ENCODE measurements at regions not wholly inside any gene's neighbourhood (a gene's known extent, or its start where the extent isn't known, plus 50 kb on each side); places are given as distances from the start of the nearest gene placed in this dataset.

DNA sequence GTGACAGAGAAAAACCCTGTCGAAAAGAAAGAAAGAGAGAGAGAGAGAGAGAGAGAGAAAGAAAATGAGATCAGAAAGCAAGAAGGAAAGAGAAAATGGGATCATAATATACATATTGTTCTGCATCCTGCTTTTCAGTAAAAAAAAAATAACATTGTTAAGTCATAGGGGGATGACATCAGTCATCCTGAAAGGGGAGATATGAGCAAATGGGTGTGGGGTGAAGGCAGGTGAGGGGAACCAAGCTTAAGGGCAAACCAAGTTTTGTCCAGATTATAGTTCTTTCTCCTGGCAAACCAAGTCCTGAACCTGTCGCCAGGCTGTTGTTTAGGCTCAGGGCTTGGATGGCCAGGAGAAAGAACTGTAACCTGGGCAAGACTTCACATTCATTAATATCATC lies 92.6 kb upstream of the TMTC4 start:
- ChIA-PET POLR2A (ENCODE audit: partially characterized antibody) (no interaction called here), CTCF (ENCODE audit: partially characterized antibody) (interaction anchor here (0.7 to 1.4 kb wide), 3 partner anchors 9 to 416 kb away, joined by 3 to 4 read pairs (median 3); no protein-coding TSS in a partner anchor)
- Histone ChIP-seq H3K9me3 (ENCODE audit: insufficient read depth in 2 of 2, low read depth in 1 of 2, low read length in 1 of 2) (peaks cover 2% of the 10 kb centered on the region in 2 experiments; a peak in 2 of 4 replicates), H3K23me2 (ENCODE audit: low read depth, low read length) (no peaks in the 10 kb centered on the region), H3K4me1 (replicated peaks in 1 of 4; ENCODE audit: control insufficient read depth in 3 of 4, insufficient read depth in 4 of 4, low read length in 3 of 4) (no peaks in the 10 kb centered on the region), H3K27me3 (replicated peaks in 1 of 4; ENCODE audit: control insufficient read depth in 3 of 4, extremely low read depth in 1 of 4, insufficient read depth in 3 of 4, low read length in 3 of 4) (no peaks in the 10 kb centered on the region), H3K18ac (ENCODE audit: extremely low read depth, low read length) (no peak overlapping the region), H3K23ac (ENCODE audit: insufficient read length) (no peak overlapping the region), H2AFZ (ENCODE audit: low read length) (no peak overlapping the region), H3K79me2 (ENCODE audit: control insufficient read depth in 1 of 2, insufficient read depth in 2 of 2, low read length in 2 of 2) (no peaks in the 10 kb centered on the region), H4K5ac (ENCODE audit: insufficient read length, low read depth, low read length) (no peak overlapping the region), H3K36me3 (ENCODE audit: control insufficient read depth in 2 of 4, insufficient read depth in 4 of 4, low read length in 3 of 4) (no peaks in the 10 kb centered on the region), H3K4me3 (ENCODE audit: extremely low read depth in 1 of 4, insufficient read depth in 2 of 4, low read depth in 3 of 4, low read length in 4 of 4) (no peak overlapping the region), H2AK5ac (ENCODE audit: low read depth, low read length) (no peak overlapping the region), H3K79me1 (ENCODE audit: low read depth, low read length) (no peaks in the 10 kb centered on the region), H4K8ac (ENCODE audit: extremely low read depth, insufficient read depth, low read length) (no peak overlapping the region), H4K20me1 (replicated peaks in 1 of 2; ENCODE audit: control insufficient read depth in 1 of 2, insufficient read depth in 2 of 2, low read length in 2 of 2) (no peaks in the 10 kb centered on the region), H3K27ac (ENCODE audit: low read depth, low read length) (no peak overlapping the region), H3K9ac (replicated peaks in 1 of 4; ENCODE audit: extremely low read depth in 1 of 4, low read depth in 3 of 4, low read length in 3 of 4) (no peak overlapping the region), H2BK12ac (ENCODE audit: low read depth, low read length) (no peak overlapping the region), H2BK5ac (ENCODE audit: low read depth, low read length) (no peak overlapping the region), H3K14ac (ENCODE audit: insufficient read length) (no peak overlapping the region), H2BK120ac (replicated peaks; ENCODE audit: low read depth, low read length) (no peak overlapping the region), H3K4me2 (ENCODE audit: insufficient read depth in 1 of 2, low read depth in 2 of 2, low read length in 2 of 2) (no peak overlapping the region), H4K91ac (replicated peaks; ENCODE audit: insufficient read length, low read length) (no peak overlapping the region), H2BK15ac (ENCODE audit: low read length) (no peak overlapping the region), H3K56ac (replicated peaks; ENCODE audit: insufficient read length, low read depth, low read length) (no peak overlapping the region), H3K4ac (replicated peaks; ENCODE audit: insufficient read length, low read depth, low read length) (no peak overlapping the region), H2BK20ac (ENCODE audit: low read length) (no peak overlapping the region)
- TF ChIP-seq, protein P1, sequence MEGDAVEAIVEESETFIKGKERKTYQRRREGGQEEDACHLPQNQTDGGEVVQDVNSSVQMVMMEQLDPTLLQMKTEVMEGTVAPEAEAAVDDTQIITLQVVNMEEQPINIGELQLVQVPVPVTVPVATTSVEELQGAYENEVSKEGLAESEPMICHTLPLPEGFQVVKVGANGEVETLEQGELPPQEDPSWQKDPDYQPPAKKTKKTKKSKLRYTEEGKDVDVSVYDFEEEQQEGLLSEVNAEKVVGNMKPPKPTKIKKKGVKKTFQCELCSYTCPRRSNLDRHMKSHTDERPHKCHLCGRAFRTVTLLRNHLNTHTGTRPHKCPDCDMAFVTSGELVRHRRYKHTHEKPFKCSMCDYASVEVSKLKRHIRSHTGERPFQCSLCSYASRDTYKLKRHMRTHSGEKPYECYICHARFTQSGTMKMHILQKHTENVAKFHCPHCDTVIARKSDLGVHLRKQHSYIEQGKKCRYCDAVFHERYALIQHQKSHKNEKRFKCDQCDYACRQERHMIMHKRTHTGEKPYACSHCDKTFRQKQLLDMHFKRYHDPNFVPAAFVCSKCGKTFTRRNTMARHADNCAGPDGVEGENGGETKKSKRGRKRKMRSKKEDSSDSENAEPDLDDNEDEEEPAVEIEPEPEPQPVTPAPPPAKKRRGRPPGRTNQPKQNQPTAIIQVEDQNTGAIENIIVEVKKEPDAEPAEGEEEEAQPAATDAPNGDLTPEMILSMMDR (IDR thresholded peaks at IDR 0.05; ENCODE audit: control extremely low read depth in 1 of 3, insufficient read depth in 1 of 3, low read depth in 1 of 3, low read length in 3 of 3) = no peak
- TF ChIP-seq JUND (IDR thresholded peaks at IDR 0.05; ENCODE audit: low read length) (no peak), RBBP5 (IDR thresholded peaks at IDR 0.05; ENCODE audit: borderline replicate concordance, low read depth, low read length) (no peak), EP300 (IDR thresholded peaks at IDR 0.05; ENCODE audit: borderline replicate concordance in 1 of 2, low read depth in 2 of 2, low read length in 2 of 2) (no peak), SP2 (IDR thresholded peaks at IDR 0.05; ENCODE audit: low read length) (no peak), KDM4A (IDR thresholded peaks at IDR 0.05; ENCODE audit: low read depth, low read length, severe bottlenecking) (no peak), SP1 (IDR thresholded peaks at IDR 0.05; ENCODE audit: low read depth, low read length) (no peak)
- TF ChIP-seq, protein P2, sequence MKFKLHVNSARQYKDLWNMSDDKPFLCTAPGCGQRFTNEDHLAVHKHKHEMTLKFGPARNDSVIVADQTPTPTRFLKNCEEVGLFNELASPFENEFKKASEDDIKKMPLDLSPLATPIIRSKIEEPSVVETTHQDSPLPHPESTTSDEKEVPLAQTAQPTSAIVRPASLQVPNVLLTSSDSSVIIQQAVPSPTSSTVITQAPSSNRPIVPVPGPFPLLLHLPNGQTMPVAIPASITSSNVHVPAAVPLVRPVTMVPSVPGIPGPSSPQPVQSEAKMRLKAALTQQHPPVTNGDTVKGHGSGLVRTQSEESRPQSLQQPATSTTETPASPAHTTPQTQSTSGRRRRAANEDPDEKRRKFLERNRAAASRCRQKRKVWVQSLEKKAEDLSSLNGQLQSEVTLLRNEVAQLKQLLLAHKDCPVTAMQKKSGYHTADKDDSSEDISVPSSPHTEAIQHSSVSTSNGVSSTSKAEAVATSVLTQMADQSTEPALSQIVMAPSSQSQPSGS (IDR thresholded peaks at IDR 0.05; ENCODE audit: low read length) = no peak
- 89% methylated on average over 2 of the region's 2 CpGs; no CpG with 5 or more reads in 1 of the 2 experiments for WGBS, 2 experiments (ENCODE audit: extremely low coverage in 1 of 2, insufficient coverage in 1 of 2, insufficient read length in 1 of 2, insufficient replicate concordance in 2 of 2, low coverage in 1 of 2, low lambda C conversion rate in 2 of 2, missing lambda C conversion rate in 1 of 2)
- FAIRE-seq (no peak), DNase-seq (ENCODE audit: low read depth in 1 of 2, low spot score in 2 of 2) (no peak)
